HG03103 (cell line): ENCODE measurements at regions not wholly inside any gene's neighbourhood (a gene's known extent, or its start where the extent isn't known, plus 50 kb on each side); places are given as distances from the start of the nearest gene placed in this dataset.

ENCODE experiments used
- ATAC-seq: cut with Tn5 transposase; IDR thresholded peaks from one replicate; pipeline ENCODE4 v1.9.1; 2021; ENCODE audit warnings: low read depth; ENCODE audit not compliant: unreplicated experiment

GRCh38 chr5:9932770-9933169 is 302.6 kb upstream of the TAS2R1 start:
- ATAC-seq: no peak

- no peak for ATAC-seq
Observed at GRCh38 chr5:9930156-9930555, 300.0 kb upstream of the TAS2R1 start.

- no peak for ATAC-seq
Observed at GRCh38 chr5:9928326-9928725, 298.2 kb upstream of the TAS2R1 start.

- no peak for ATAC-seq
Observed at GRCh38 chr5:9927521-9927997, 297.4 kb upstream of the TAS2R1 start.

- no peak for ATAC-seq
Observed at GRCh38 chr5:9927106-9927505, 297.0 kb upstream of the TAS2R1 start.

GRCh38 chr5:9924614-9925013 is 294.5 kb upstream of the TAS2R1 start:
- ATAC-seq: peak; percentile 84

- ATAC-seq: no peak
Observed at GRCh38 chr5:9922719-9923118, 292.6 kb upstream of the TAS2R1 start.

- ATAC-seq: no peak
Observed at GRCh38 chr5:9920697-9921096, 290.5 kb upstream of the TAS2R1 start.

- ATAC-seq: no peak
Observed at GRCh38 chr5:9919306-9920030, 289.3 kb upstream of the TAS2R1 start.

- ATAC-seq: no peak
Observed at GRCh38 chr5:9905661-9906060, 275.5 kb upstream of the TAS2R1 start.

- ATAC-seq: no peak
Observed at GRCh38 chr5:9903801-9904200, 273.6 kb upstream of the TAS2R1 start.

GRCh38 chr5:9898319-9898718 is 268.2 kb upstream of the TAS2R1 start:
- ATAC-seq: no peak

GRCh38 chr5:9895302-9895645 is 265.1 kb upstream of the TAS2R1 start:
- ATAC-seq: no peak

- no peak for ATAC-seq
Observed at GRCh38 chr5:9894571-9895301, 264.6 kb upstream of the TAS2R1 start.

- no peak for ATAC-seq
Observed at GRCh38 chr5:9892696-9893095, 262.5 kb upstream of the TAS2R1 start.

GRCh38 chr5:9889511-9889910 is 259.4 kb upstream of the TAS2R1 start:
- no peak for ATAC-seq

- ATAC-seq: no peak
Observed at GRCh38 chr5:9888501-9888901, 258.4 kb upstream of the TAS2R1 start.

- ATAC-seq: no peak
Observed at GRCh38 chr5:9885164-9885563, 255.0 kb upstream of the TAS2R1 start.

- ATAC-seq: no peak
Observed at GRCh38 chr5:9878206-9878605, 248.1 kb upstream of the TAS2R1 start.

- ATAC-seq: no peak
Observed at GRCh38 chr5:9877488-9877887, 247.3 kb upstream of the TAS2R1 start.

- ATAC-seq: no peak
Observed at GRCh38 chr5:9876451-9876850, 246.3 kb upstream of the TAS2R1 start.

- ATAC-seq: no peak
Observed at GRCh38 chr5:9869616-9870288, 239.6 kb upstream of the TAS2R1 start.
